IMR-90 (cell line): ENCODE measurements at regions not wholly inside any gene's neighbourhood (a gene's known extent, or its start where the extent isn't known, plus 50 kb on each side); places are given as distances from the start of the nearest gene placed in this dataset.

ENCODE experiments used
- CEBPB ChIP-seq: IDR thresholded peaks from 2 replicates; pipeline ENCODE4 v1.6.1; 2012; ENCODE audit warnings: low read depth, low read length, improper control_type of control experiment
- CHD1 ChIP-seq: IDR thresholded peaks from 2 replicates; pipeline ENCODE4 v1.6.1; 2012; ENCODE audit warnings: low read depth, low read length, improper control_type of control experiment
- CTCF ChIP-seq: conservative IDR thresholded peaks from 2 replicates; pipeline ENCODE4 v1.5.1; 2012; ENCODE audit warnings: mild to moderate bottlenecking, low read depth, low read length, improper control_type of control experiment
- ELK1 ChIP-seq: fragments of 150-350 bp; IDR thresholded peaks from 2 replicates; pipeline ENCODE4 v1.6.1; 2016; ENCODE audit warnings: low read depth, mild to moderate bottlenecking, low read length, moderate library complexity, borderline replicate concordance
- FOS ChIP-seq: fragments of 150-350 bp; IDR thresholded peaks from 2 replicates; pipeline ENCODE4 v1.6.1; 2016; ENCODE audit warnings: low read depth, low read length
- MAFK ChIP-seq: IDR thresholded peaks from 2 replicates; pipeline ENCODE4 v1.6.1; 2012; ENCODE audit warnings: low read depth, low read length, improper control_type of control experiment
- POLR2A ChIP-seq: IDR thresholded peaks from 2 replicates; pipeline ENCODE4 v1.6.1; 2012; ENCODE audit warnings: mild to moderate bottlenecking, low read depth, low read length
- RAD21 ChIP-seq: IDR thresholded peaks from 2 replicates; pipeline ENCODE4 v1.6.1; 2012; ENCODE audit warnings: low read length, improper control_type of control experiment
- RCOR1 ChIP-seq: IDR thresholded peaks from 2 replicates; pipeline ENCODE4 v1.6.1; 2012; ENCODE audit warnings: mild to moderate bottlenecking, low read length, improper control_type of control experiment; ENCODE audit not compliant: insufficient replicate concordance
- RFX5 ChIP-seq: IDR thresholded peaks from 2 replicates; pipeline ENCODE4 v1.8.0; 2012; ENCODE audit warnings: low read depth, mild to moderate bottlenecking, low read length, moderate library complexity
- USF2 ChIP-seq: fragments of 150-350 bp; IDR thresholded peaks from 2 replicates; pipeline ENCODE4 v1.6.1; 2017; ENCODE audit warnings: mild to moderate bottlenecking, antibody characterized with exemption, low read length, low read depth

GRCh38 chr6:776951-777350 lies 84.0 kb upstream of the EXOC2 start:
- TF ChIP-seq RAD21 (no peak), POLR2A (no peak), CTCF (no peak), USF2 (no peak), RFX5 (no peak), MAFK (no peak), RCOR1 (no peak), CEBPB (no peak), FOS (no peak), CHD1 (no peak), ELK1 (no peak)
